OCI-LY3 (cell line): ENCODE measurements at regions not wholly inside any gene's neighbourhood (a gene's known extent, or its start where the extent isn't known, plus 50 kb on each side); places are given as distances from the start of the nearest gene placed in this dataset.
A peak's percentile ranks its signal among the peaks of the same experiment; 100 is the strongest.

ENCODE experiments used
- EZH2phosphoT487 ChIP-seq: fragments of 200-600 bp; shearing (Covaris generic); IDR thresholded peaks from 2 replicates; pipeline ENCODE4 v1.6.1; 2018; ENCODE audit warnings: antibody characterized with exemption, mixed run types, low read depth
- TF ChIP-seq, protein P1 (sequence below): fragments of 200-600, 300-600 bp; sonication (generic); IDR thresholded peaks from 2 replicates; pipeline ENCODE4 v1.5.1; 2014; ENCODE audit warnings: antibody characterized with exemption, low read length, low read depth

DNA sequence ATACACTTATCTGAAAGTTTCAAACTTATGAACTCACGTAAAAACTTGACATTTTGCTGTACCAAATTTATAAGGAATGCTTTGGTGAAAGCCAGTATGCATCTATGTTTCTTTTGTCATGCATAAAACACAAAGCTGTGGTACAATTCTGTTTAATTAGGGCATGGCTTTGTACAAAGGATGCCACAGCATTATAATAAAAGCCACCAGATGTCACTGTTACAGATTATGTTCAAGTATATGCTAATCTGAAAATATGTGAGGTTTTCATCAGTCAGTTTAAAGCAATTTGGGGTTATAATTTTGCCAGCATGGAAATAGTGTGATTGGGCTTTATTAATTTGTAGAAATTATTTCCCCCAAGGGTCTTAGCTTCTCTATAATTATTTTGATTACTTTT, 69.0 kb downstream of the ATOH1 start:
- TF ChIP-seq, protein P1, sequence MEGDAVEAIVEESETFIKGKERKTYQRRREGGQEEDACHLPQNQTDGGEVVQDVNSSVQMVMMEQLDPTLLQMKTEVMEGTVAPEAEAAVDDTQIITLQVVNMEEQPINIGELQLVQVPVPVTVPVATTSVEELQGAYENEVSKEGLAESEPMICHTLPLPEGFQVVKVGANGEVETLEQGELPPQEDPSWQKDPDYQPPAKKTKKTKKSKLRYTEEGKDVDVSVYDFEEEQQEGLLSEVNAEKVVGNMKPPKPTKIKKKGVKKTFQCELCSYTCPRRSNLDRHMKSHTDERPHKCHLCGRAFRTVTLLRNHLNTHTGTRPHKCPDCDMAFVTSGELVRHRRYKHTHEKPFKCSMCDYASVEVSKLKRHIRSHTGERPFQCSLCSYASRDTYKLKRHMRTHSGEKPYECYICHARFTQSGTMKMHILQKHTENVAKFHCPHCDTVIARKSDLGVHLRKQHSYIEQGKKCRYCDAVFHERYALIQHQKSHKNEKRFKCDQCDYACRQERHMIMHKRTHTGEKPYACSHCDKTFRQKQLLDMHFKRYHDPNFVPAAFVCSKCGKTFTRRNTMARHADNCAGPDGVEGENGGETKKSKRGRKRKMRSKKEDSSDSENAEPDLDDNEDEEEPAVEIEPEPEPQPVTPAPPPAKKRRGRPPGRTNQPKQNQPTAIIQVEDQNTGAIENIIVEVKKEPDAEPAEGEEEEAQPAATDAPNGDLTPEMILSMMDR: peak; percentile 70
- no peak for TF ChIP-seq EZH2phosphoT487
